Endothelial cell of umbilical vein (primary cell): ENCODE measurements at regions not wholly inside any gene's neighbourhood (a gene's known extent, or its start where the extent isn't known, plus 50 kb on each side); places are given as distances from the start of the nearest gene placed in this dataset.

ENCODE experiments used
- BruUV-seq: library from RNA; stranded (reverse); fragments of 400-500 nt; replicated peaks from 2 replicates; lab custom pipeline; 2021; lab: Mats Ljungman, UMichigan
- CTCF ChIA-PET: fragments of 300-600, 350-600 bp; sonication (Branson Sonifier 250); formaldehyde crosslinking; loops from one replicate; lab custom pipeline; 2021; ENCODE audit warnings: antibody characterized with exemption, inconsistent platforms; lab: Charles Lee
- POLR2A ChIA-PET: fragments of 300-600, 350-600 bp; sonication (Branson Sonifier 250); formaldehyde crosslinking; loops from one replicate; lab custom pipeline; 2021; ENCODE audit warnings: antibody characterized with exemption, inconsistent platforms; lab: Charles Lee
- DNase-seq: peaks from one replicate; pipeline ENCODE4 v3.0.0-alpha.2; 2011; ENCODE audit warnings: low read depth, low spot score
- FAIRE-seq: peaks from 2 replicates; lab custom pipeline; 2011; peaks lifted over from hg19 to GRCh38; lab: Jason Lieb, UNC
- H2AFZ ChIP-seq: 2 replicates; pipeline ENCODE4 v1.6.0; 2012; ENCODE audit warnings: low read depth, low read length, control low read depth, inconsistent platforms
- H3K27ac ChIP-seq: 2 replicates; pipeline ENCODE4 v1.5.1; 2011; ENCODE audit warnings: low read depth, mild to moderate bottlenecking, control low read depth, low read length, moderate library complexity; ENCODE audit not compliant: insufficient read depth
- H3K27me3 ChIP-seq, 2 experiments: 2 replicates each; pipeline versions ENCODE4 v1.6.0 to v1.6.1; 2011; ENCODE audit warnings: low read length in 2 of 2, mixed read lengths in 1 of 2; ENCODE audit not compliant: control insufficient read depth in 2 of 2, insufficient read depth in 2 of 2
- H3K36me3 ChIP-seq, 2 experiments: 2 replicates in 1 of 2; 3 replicates in 1 of 2; pipeline ENCODE4 v1.5.1; 2011; ENCODE audit warnings: low read length in 2 of 2, mild to moderate bottlenecking in 1 of 2, moderate library complexity in 1 of 2; ENCODE audit not compliant: control insufficient read depth in 2 of 2, insufficient read depth in 2 of 2; ENCODE audit errors: extremely low read depth in 1 of 2
- H3K4me1 ChIP-seq: 3 replicates; pipeline ENCODE4 v1.5.1; 2011; ENCODE audit warnings: mild to moderate bottlenecking, low read length; ENCODE audit not compliant: control insufficient read depth, insufficient read depth; ENCODE audit errors: extremely low read depth
- H3K4me2 ChIP-seq: 2 replicates; pipeline ENCODE4 v1.6.1; 2011; ENCODE audit warnings: low read length, control low read depth, mixed read lengths; ENCODE audit not compliant: insufficient read depth
- H3K4me3 ChIP-seq, 3 experiments: fragments of 200-600 bp in 1 of 3; sonication (generic), shearing (Covaris generic) in 1 of 3; replicated peaks in 1 of 3; 2 replicates each; pipeline ENCODE4 v1.5.1; 2011 to 2016; ENCODE audit warnings: control low read depth in 3 of 3, low read length in 3 of 3, mild to moderate bottlenecking in 2 of 3, inconsistent platforms in 1 of 3, low read depth in 1 of 3, moderate library complexity in 1 of 3; ENCODE audit not compliant: insufficient read depth in 1 of 3
- H3K79me2 ChIP-seq: 2 replicates; pipeline ENCODE4 v1.6.0; 2012; ENCODE audit warnings: low read length, inconsistent platforms; ENCODE audit not compliant: control insufficient read depth, insufficient read depth
- H3K9ac ChIP-seq: replicated peaks from 2 replicates; pipeline ENCODE3; 2011; ENCODE audit warnings: low read length, control low read depth; ENCODE audit not compliant: insufficient read depth; ENCODE audit errors: extremely low read depth
- H3K9me1 ChIP-seq: replicated peaks from 3 replicates; pipeline ENCODE4 v1.6.0; 2011; ENCODE audit warnings: mild to moderate bottlenecking, low read length; ENCODE audit not compliant: control insufficient read depth, insufficient read depth; ENCODE audit errors: extremely low read depth
- H3K9me3 ChIP-seq: replicated peaks from 2 replicates; pipeline ENCODE4 v1.5.1; 2012; ENCODE audit warnings: low read length, inconsistent platforms; ENCODE audit not compliant: control insufficient read depth, insufficient read depth
- H4K20me1 ChIP-seq: replicated peaks from 2 replicates; pipeline ENCODE3; 2011; ENCODE audit warnings: mild to moderate bottlenecking, low read length; ENCODE audit not compliant: control insufficient read depth, insufficient read depth; ENCODE audit errors: extremely low read depth
- EZH2 ChIP-seq: IDR thresholded peaks from 2 replicates; pipeline ENCODE4 v1.6.1; 2012; ENCODE audit warnings: borderline replicate concordance, low read depth, mild to moderate bottlenecking, moderate library complexity, low read length, inconsistent platforms; ENCODE audit not compliant: severe bottlenecking
- FOS ChIP-seq: IDR thresholded peaks from 2 replicates; pipeline ENCODE4 v1.6.1; 2011; ENCODE audit warnings: mild to moderate bottlenecking, low read length, moderate library complexity, borderline replicate concordance; ENCODE audit not compliant: insufficient read depth
- GATA2 ChIP-seq: IDR thresholded peaks from 2 replicates; pipeline ENCODE4 v1.7.0; 2011; ENCODE audit warnings: low read depth, mild to moderate bottlenecking, moderate library complexity, mixed read lengths, low read length; ENCODE audit not compliant: insufficient read length, insufficient read depth
- JUN ChIP-seq: IDR thresholded peaks from 2 replicates; pipeline ENCODE4 v1.6.1; 2011; ENCODE audit warnings: borderline replicate concordance, low read depth; ENCODE audit not compliant: insufficient read length, insufficient read depth
- MYC ChIP-seq: IDR thresholded peaks from one replicate; pipeline ENCODE4 v1.6.1; 2011; ENCODE audit warnings: mild to moderate bottlenecking, low read depth, low read length
- POLR2A ChIP-seq: IDR thresholded peaks from 2 replicates; pipeline ENCODE4 v1.6.1; 2012; ENCODE audit warnings: low read depth, mild to moderate bottlenecking, control low read depth, low read length
- POLR2AphosphoS5 ChIP-seq: IDR thresholded peaks from 2 replicates; pipeline ENCODE4 v1.6.1; 2012; ENCODE audit warnings: low read depth, mild to moderate bottlenecking, control low read depth, low read length, moderate library complexity; ENCODE audit not compliant: insufficient read depth
- dilution Hi-C: fragments of 300-500 bp; cut with MboI; formaldehyde crosslinking; loops from one replicate; pipeline ENCODE4 v1.15.0; 2019; ENCODE audit warnings: low sequenced_read_pairs; ENCODE audit not compliant: extremely low pct_ligation_motif_present
- intact Hi-C: fragments of 100-400 bp; cut with micrococcal nuclease; formaldehyde crosslinking; loops from one replicate; pipeline ENCODE4 v1.10.0; 2022
- TF ChIP-seq, protein P1 (sequence below), 2 donors: IDR thresholded peaks; 1 replicate in 1 of 2; 2 replicates in 1 of 2; pipeline ENCODE4 v1.5.1; 2011; ENCODE audit warnings: low read length in 2 of 2, mild to moderate bottlenecking in 2 of 2, moderate library complexity in 2 of 2, control low read depth in 1 of 2, inconsistent platforms in 1 of 2, low read depth in 1 of 2; ENCODE audit not compliant: insufficient read depth in 1 of 2; ENCODE audit errors: extremely low read depth in 1 of 2
- TF ChIP-seq, protein P2 (sequence below): IDR thresholded peaks from 2 replicates; pipeline ENCODE4 v1.6.1; 2011; ENCODE audit not compliant: insufficient read depth, insufficient read length

DNA sequence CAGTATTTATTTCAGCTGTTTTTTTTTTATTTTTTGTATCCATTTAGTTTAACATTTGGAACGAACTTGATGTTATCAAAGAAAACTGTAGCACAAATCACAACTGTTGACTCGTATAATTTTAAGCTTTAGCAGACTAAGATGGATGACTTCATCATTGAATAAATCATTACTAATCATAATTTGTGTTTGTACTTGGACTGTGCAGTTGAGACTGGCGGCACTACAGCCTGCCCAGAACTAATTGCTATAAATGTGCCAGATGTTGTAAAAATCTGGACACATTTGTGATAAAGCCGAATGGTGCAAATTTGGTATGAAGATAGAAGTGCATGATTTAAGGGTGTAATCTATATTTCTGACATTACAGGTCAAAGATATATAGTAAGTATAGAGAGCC lies 897.7 kb upstream of the CDH8 start:
- DNase-seq (no peak), FAIRE-seq (no peak)
- Histone ChIP-seq H3K27ac (no peak overlapping the region), H3K27me3 (no peaks in the 10 kb centered on the region), H3K4me2 (no peak overlapping the region), H3K4me1 (no peaks in the 10 kb centered on the region), H2AFZ (no peak overlapping the region), H3K4me3 (no peak overlapping the region), H3K36me3 (no peaks in the 10 kb centered on the region), H4K20me1 (no peaks in the 10 kb centered on the region), H3K9ac (no peak overlapping the region), H3K79me2 (no peaks in the 10 kb centered on the region), H3K9me3 (no peaks in the 10 kb centered on the region), H3K9me1 (no peaks in the 10 kb centered on the region)
- CTCF ChIA-PET: no interaction called here
- TF ChIP-seq GATA2: no peak
- TF ChIP-seq JUN: no peak
- TF ChIP-seq FOS: no peak
- TF ChIP-seq POLR2AphosphoS5: no peak
- TF ChIP-seq, protein P1, sequence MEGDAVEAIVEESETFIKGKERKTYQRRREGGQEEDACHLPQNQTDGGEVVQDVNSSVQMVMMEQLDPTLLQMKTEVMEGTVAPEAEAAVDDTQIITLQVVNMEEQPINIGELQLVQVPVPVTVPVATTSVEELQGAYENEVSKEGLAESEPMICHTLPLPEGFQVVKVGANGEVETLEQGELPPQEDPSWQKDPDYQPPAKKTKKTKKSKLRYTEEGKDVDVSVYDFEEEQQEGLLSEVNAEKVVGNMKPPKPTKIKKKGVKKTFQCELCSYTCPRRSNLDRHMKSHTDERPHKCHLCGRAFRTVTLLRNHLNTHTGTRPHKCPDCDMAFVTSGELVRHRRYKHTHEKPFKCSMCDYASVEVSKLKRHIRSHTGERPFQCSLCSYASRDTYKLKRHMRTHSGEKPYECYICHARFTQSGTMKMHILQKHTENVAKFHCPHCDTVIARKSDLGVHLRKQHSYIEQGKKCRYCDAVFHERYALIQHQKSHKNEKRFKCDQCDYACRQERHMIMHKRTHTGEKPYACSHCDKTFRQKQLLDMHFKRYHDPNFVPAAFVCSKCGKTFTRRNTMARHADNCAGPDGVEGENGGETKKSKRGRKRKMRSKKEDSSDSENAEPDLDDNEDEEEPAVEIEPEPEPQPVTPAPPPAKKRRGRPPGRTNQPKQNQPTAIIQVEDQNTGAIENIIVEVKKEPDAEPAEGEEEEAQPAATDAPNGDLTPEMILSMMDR (IDR thresholded peaks at IDR 0.05; ENCODE audit: extremely low read depth in 1 of 2, insufficient read depth in 1 of 2, low read depth in 1 of 2, low read length in 2 of 2): no peak
- TF ChIP-seq EZH2: no peak
- TF ChIP-seq, protein P2, sequence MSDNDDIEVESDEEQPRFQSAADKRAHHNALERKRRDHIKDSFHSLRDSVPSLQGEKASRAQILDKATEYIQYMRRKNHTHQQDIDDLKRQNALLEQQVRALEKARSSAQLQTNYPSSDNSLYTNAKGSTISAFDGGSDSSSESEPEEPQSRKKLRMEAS: no peak
- no peak for TF ChIP-seq MYC
- TF ChIP-seq POLR2A: no peak
- intact Hi-C loops (no loop called here), dilution Hi-C loops (no loop called here)
- no TSS peak for BruUV-seq
- POLR2A ChIA-PET: no interaction called here
